NB4 (cell line): ENCODE measurements at regions not wholly inside any gene's neighbourhood (a gene's known extent, or its start where the extent isn't known, plus 50 kb on each side); places are given as distances from the start of the nearest gene placed in this dataset.
A peak's percentile ranks its signal among the peaks of the same experiment; 100 is the strongest.

Experiments
- DNase-seq: peaks from one replicate; pipeline ENCODE4 v3.0.0; 2010; ENCODE audit warnings: low read depth
- H3K4me3 ChIP-seq: one replicate; pipeline ENCODE4 v1.5.1; 2011; ENCODE audit warnings: mild to moderate bottlenecking, low read depth, low read length, moderate library complexity
- MYC ChIP-seq: IDR thresholded peaks from 2 replicates; pipeline ENCODE4 v1.6.1; 2011; ENCODE audit warnings: low read depth, low read length
- POLR2A ChIP-seq: IDR thresholded peaks from 2 replicates; pipeline ENCODE4 v1.6.1; 2011; ENCODE audit warnings: mild to moderate bottlenecking; ENCODE audit not compliant: insufficient read length; ENCODE audit errors: extremely low read depth
- TF ChIP-seq, protein P1 (sequence below): IDR thresholded peaks from 2 replicates; pipeline ENCODE4 v1.6.1; 2011; ENCODE audit warnings: low read depth, low read length
- TF ChIP-seq, protein P2 (sequence below): IDR thresholded peaks from one replicate; pipeline ENCODE4 v1.5.1; 2012; ENCODE audit warnings: low read depth, low read length

DNA sequence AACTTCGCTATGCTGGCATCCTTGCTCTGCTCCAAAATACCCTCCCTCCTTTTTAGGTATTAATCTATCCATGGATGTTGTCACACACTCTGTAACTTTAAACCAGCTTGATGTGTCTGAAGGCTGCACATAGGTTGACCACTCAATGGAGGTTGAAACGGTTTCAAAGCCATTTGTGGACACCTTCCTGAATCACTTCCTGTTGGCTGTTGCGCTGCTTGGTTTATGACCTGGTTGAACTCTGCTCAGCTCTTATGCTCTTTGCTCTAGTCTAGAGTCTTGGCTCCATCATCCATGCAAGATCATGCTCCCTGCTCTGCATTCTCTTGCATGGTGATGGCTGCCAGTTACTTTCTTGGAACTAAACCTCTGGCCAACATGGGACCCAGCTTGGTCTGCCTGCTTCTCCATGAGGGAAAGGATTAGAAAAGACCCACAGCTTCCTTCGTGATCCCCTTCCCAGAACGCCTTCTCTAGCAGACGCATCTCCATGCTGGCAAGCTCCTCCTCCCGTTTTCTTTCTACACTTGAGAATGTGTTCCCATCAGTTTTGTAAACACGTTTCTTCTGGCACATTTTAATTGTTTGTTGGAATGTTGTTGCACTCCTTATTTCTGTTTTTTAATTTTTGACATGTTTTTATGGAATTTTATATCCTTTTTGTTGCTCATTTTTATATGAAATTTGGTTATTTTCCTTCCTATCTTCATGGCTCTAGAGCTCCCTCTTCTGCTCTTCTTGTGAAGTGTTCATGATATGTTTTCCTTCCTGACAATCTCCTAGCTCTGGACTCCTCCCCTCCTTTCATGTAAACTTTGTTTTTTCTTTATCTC is 149.8 kb downstream of the XPNPEP1 start:
- TF ChIP-seq MYC (no peak), POLR2A (no peak)
- TF ChIP-seq, protein P1, sequence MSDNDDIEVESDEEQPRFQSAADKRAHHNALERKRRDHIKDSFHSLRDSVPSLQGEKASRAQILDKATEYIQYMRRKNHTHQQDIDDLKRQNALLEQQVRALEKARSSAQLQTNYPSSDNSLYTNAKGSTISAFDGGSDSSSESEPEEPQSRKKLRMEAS = no peak
- TF ChIP-seq, protein P2, sequence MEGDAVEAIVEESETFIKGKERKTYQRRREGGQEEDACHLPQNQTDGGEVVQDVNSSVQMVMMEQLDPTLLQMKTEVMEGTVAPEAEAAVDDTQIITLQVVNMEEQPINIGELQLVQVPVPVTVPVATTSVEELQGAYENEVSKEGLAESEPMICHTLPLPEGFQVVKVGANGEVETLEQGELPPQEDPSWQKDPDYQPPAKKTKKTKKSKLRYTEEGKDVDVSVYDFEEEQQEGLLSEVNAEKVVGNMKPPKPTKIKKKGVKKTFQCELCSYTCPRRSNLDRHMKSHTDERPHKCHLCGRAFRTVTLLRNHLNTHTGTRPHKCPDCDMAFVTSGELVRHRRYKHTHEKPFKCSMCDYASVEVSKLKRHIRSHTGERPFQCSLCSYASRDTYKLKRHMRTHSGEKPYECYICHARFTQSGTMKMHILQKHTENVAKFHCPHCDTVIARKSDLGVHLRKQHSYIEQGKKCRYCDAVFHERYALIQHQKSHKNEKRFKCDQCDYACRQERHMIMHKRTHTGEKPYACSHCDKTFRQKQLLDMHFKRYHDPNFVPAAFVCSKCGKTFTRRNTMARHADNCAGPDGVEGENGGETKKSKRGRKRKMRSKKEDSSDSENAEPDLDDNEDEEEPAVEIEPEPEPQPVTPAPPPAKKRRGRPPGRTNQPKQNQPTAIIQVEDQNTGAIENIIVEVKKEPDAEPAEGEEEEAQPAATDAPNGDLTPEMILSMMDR = peak; percentile 50
- DNase-seq = peak; percentile 46
- H3K4me3 ChIP-seq = no peak overlapping the region

GRCh38 chr10:109770663-109771062 is 152.6 kb downstream of the XPNPEP1 start:
- DNase-seq = no peak
- TF ChIP-seq, protein P2 = no peak
- TF ChIP-seq POLR2A = no peak
- TF ChIP-seq, protein P1 = no peak

GRCh38 chr10:109769966-109770365 is 153.3 kb downstream of the XPNPEP1 start:
- TF ChIP-seq, protein P1 = no peak
- TF ChIP-seq POLR2A (no peak), MYC (no peak)
- TF ChIP-seq, protein P2 = no peak
- DNase-seq = no peak
- H3K4me3 ChIP-seq = no peak overlapping the region

More at GRCh38 chr10:109770663-109771062, 152.6 kb downstream of the XPNPEP1 start:
- H3K4me3 ChIP-seq = no peak overlapping the region

DNA sequence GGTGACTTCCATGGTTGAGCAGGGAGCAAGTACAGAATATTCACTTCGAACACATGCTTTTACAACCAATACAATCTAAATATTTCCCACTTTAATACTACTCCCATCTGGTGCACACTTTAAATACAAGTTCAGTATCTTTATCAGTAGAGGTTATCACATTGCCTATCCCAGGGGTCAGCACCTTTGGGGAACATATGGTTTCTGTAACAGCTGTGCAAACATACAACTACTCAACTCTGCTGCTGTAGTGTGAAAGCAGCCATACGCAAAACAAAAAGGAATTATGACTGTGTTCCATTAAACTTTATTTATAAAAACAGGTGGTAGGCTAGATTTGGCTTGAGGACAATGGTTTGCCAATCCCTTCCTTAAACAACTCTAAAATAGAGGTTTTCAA is 157.5 kb downstream of the XPNPEP1 start:
- H3K4me3 ChIP-seq = no peak overlapping the region
- TF ChIP-seq MYC = no peak
- TF ChIP-seq, protein P1 = no peak
- TF ChIP-seq, protein P2 = no peak
- no peak for TF ChIP-seq POLR2A
- DNase-seq = no peak

GRCh38 chr10:109762555-109762954 is 160.8 kb downstream of the XPNPEP1 start:
- TF ChIP-seq, protein P1 = no peak
- TF ChIP-seq, protein P2 = no peak
- TF ChIP-seq POLR2A (no peak), MYC (no peak)
- H3K4me3 ChIP-seq = no peak overlapping the region
- DNase-seq = no peak
